ENCODE measurements at regions not wholly inside any gene's neighbourhood (a gene's known extent, or its start where the extent isn't known, plus 50 kb on each side); places are given as distances from the start of the nearest gene placed in this dataset.

DNA sequence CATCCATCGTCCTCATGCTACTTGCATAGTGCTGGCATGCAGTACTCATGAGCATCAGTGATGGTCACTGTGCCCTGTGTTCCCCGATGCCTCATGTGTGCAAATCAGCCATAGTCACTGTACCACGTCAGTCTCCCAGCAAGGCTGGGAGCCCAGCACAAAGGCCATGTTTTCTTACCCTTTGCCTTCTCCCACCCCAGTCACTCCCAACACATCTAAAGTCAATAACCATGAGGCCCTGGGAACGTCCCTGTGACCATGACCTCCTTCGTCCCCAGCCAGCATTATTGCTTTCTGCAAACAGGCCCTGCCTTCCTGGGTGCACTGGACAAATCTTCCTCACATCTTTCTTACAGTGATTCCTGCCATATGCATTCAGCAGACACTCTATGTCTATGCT, 406.1 kb downstream of the ICE1 start:
- H3K36me3 ChIP-seq (ENCODE audit: control insufficient read depth in 2 of 3, insufficient read depth in 3 of 3, low read length in 3 of 3): no peaks in the 10 kb centered on the region
- intact Hi-C loops (cut with DNase I): no loop called here
- FAIRE-seq (no peak), DNase-seq (no peak)
- TF ChIP-seq, protein P1, sequence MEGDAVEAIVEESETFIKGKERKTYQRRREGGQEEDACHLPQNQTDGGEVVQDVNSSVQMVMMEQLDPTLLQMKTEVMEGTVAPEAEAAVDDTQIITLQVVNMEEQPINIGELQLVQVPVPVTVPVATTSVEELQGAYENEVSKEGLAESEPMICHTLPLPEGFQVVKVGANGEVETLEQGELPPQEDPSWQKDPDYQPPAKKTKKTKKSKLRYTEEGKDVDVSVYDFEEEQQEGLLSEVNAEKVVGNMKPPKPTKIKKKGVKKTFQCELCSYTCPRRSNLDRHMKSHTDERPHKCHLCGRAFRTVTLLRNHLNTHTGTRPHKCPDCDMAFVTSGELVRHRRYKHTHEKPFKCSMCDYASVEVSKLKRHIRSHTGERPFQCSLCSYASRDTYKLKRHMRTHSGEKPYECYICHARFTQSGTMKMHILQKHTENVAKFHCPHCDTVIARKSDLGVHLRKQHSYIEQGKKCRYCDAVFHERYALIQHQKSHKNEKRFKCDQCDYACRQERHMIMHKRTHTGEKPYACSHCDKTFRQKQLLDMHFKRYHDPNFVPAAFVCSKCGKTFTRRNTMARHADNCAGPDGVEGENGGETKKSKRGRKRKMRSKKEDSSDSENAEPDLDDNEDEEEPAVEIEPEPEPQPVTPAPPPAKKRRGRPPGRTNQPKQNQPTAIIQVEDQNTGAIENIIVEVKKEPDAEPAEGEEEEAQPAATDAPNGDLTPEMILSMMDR (IDR thresholded peaks at IDR 0.05; ENCODE audit: borderline replicate concordance, extremely low read depth, insufficient read depth): no peak
- H3K9me3 ChIP-seq (ENCODE audit: control insufficient read depth in 2 of 3, insufficient read depth in 1 of 3, low read length in 3 of 3): no peaks in the 10 kb centered on the region
- H3K27me3 ChIP-seq (ENCODE audit: control insufficient read depth, insufficient read depth, low read length): no peaks in the 10 kb centered on the region
- H3K4me1 ChIP-seq (ENCODE audit: control insufficient read depth in 2 of 3, insufficient read depth in 2 of 3, low read depth in 1 of 3, low read length in 3 of 3): no peaks in the 10 kb centered on the region
- no peak overlapping the region for H3K4me3 ChIP-seq (ENCODE audit: low read length in 3 of 3)
- no peak overlapping the region for H3K9ac ChIP-seq (ENCODE audit: low read length in 3 of 3)
- H3K27ac ChIP-seq (ENCODE audit: low read depth in 2 of 2, low read length in 2 of 2): no peak overlapping the region

DNA sequence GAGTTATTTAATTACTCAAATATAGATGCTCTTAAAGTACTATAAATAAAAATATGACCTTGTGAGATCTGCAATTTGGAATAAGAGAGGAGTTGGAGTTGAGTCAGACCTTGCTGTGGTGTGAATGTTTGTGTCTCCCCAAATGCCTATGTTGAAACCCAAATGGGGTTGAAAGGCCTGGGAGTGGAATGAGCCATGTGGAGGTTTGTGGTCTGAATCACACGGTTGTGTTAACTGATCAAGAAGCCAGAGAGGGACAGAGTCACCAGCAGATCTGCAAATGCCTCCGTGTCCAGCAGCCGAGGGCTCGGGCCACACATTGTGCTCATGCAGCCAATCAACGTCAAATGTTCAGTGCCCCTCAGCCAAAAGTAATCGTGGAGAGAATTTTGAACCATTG, 404.4 kb downstream of the ICE1 start:
- DNase-seq: no peak

GRCh38 chr5:5822729-5823257, 400.3 kb downstream of the ICE1 start:
- FAIRE-seq: no peak
- intact Hi-C loops (cut with DNase I): no loop called here

More for the DNA sequence above, 404.4 kb downstream of the ICE1 start:
- Histone ChIP-seq H3K27ac (ENCODE audit: low read depth in 2 of 2, low read length in 2 of 2) (no peak overlapping the region), H3K9ac (ENCODE audit: low read length in 3 of 3) (no peak overlapping the region), H3K4me3 (ENCODE audit: low read length in 3 of 3) (no peak overlapping the region), H3K4me1 (ENCODE audit: control insufficient read depth in 2 of 3, insufficient read depth in 2 of 3, low read depth in 1 of 3, low read length in 3 of 3) (no peaks in the 10 kb centered on the region), H3K9me3 (ENCODE audit: control insufficient read depth in 2 of 3, insufficient read depth in 1 of 3, low read length in 3 of 3) (no peaks in the 10 kb centered on the region), H3K27me3 (ENCODE audit: control insufficient read depth, insufficient read depth, low read length) (no peaks in the 10 kb centered on the region), H3K36me3 (ENCODE audit: control insufficient read depth in 2 of 3, insufficient read depth in 3 of 3, low read length in 3 of 3) (no peaks in the 10 kb centered on the region)
- TF ChIP-seq, protein P1 (IDR thresholded peaks at IDR 0.05; ENCODE audit: borderline replicate concordance, extremely low read depth, insufficient read depth): no peak
- FAIRE-seq: no peak
- intact Hi-C loops (cut with DNase I): no loop called here

More at GRCh38 chr5:5822729-5823257, 400.3 kb downstream of the ICE1 start:
- no peaks in the 10 kb centered on the region for H3K36me3 ChIP-seq (ENCODE audit: control insufficient read depth in 2 of 3, insufficient read depth in 3 of 3, low read length in 3 of 3)
- no peaks in the 10 kb centered on the region for H3K27me3 ChIP-seq (ENCODE audit: control insufficient read depth, insufficient read depth, low read length)
- no peak for DNase-seq
- no peak overlapping the region for H3K9ac ChIP-seq (ENCODE audit: low read length in 3 of 3)
- H3K4me3 ChIP-seq (ENCODE audit: low read length in 3 of 3): no peak overlapping the region
- H3K4me1 ChIP-seq (ENCODE audit: control insufficient read depth in 2 of 3, insufficient read depth in 2 of 3, low read depth in 1 of 3, low read length in 3 of 3): no peaks in the 10 kb centered on the region
- H3K9me3 ChIP-seq (ENCODE audit: control insufficient read depth in 2 of 3, insufficient read depth in 1 of 3, low read length in 3 of 3): peaks cover 0 to 3% (median 0%) of the 10 kb centered on the region in 3 donors
- TF ChIP-seq, protein P1 (IDR thresholded peaks at IDR 0.05; ENCODE audit: borderline replicate concordance, extremely low read depth, insufficient read depth): no peak
- no peak overlapping the region for H3K27ac ChIP-seq (ENCODE audit: low read depth in 2 of 2, low read length in 2 of 2)
